ENCODE measurements at regions not wholly inside any gene's neighbourhood (a gene's known extent, or its start where the extent isn't known, plus 50 kb on each side); places are given as distances from the start of the nearest gene placed in this dataset.

DNA sequence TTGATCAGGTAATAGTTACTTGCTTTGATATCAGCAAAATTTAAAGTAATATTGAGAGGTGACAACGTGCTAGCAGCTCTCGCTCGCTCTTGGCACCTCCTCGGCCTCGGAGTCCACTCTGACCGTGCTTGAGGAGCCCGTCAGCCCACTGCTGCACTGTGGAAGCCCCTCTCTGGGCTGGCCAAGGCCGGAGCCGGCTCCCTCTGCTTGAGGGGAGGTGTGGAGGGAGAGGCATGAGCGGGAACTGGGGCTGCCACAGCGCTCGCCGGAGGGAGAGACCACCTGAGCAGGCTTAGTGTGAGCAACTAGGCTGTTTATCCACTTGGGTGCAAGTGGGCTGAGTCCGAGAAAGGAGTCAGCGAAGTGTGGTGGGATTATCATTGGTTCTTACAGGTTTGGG is 455.7 kb upstream of the PCDH7 start:
- TF ChIP-seq, protein P1, sequence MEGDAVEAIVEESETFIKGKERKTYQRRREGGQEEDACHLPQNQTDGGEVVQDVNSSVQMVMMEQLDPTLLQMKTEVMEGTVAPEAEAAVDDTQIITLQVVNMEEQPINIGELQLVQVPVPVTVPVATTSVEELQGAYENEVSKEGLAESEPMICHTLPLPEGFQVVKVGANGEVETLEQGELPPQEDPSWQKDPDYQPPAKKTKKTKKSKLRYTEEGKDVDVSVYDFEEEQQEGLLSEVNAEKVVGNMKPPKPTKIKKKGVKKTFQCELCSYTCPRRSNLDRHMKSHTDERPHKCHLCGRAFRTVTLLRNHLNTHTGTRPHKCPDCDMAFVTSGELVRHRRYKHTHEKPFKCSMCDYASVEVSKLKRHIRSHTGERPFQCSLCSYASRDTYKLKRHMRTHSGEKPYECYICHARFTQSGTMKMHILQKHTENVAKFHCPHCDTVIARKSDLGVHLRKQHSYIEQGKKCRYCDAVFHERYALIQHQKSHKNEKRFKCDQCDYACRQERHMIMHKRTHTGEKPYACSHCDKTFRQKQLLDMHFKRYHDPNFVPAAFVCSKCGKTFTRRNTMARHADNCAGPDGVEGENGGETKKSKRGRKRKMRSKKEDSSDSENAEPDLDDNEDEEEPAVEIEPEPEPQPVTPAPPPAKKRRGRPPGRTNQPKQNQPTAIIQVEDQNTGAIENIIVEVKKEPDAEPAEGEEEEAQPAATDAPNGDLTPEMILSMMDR (IDR thresholded peaks at IDR 0.05; ENCODE audit: extremely low read depth, low read depth, low read length) = no peak
- Histone ChIP-seq H3K27ac (ENCODE audit: low read depth, low read length) (no peak overlapping the region), H3K36me3 (ENCODE audit: insufficient read depth, low read length) (no peaks in the 10 kb centered on the region), H3K4me2 (ENCODE audit: insufficient read depth, low read length) (no peak overlapping the region), H3K4me3 (ENCODE audit: insufficient read depth, low read length) (no peak overlapping the region), H3K4me1 (ENCODE audit: insufficient read depth, low read length) (no peaks in the 10 kb centered on the region), H2AFZ (ENCODE audit: low read length) (no peak overlapping the region), H3K27me3 (ENCODE audit: insufficient read depth, low read length) (no peaks in the 10 kb centered on the region), H4K20me1 (ENCODE audit: insufficient read depth, low read length) (no peaks in the 10 kb centered on the region), H3K9me3 (ENCODE audit: low read depth, low read length) (no peaks in the 10 kb centered on the region), H3K79me2 (ENCODE audit: insufficient read depth, low read length) (no peaks in the 10 kb centered on the region)
- DNase-seq (ENCODE audit: insufficient read length, low spot score, missing footprints) = no peak

DNA sequence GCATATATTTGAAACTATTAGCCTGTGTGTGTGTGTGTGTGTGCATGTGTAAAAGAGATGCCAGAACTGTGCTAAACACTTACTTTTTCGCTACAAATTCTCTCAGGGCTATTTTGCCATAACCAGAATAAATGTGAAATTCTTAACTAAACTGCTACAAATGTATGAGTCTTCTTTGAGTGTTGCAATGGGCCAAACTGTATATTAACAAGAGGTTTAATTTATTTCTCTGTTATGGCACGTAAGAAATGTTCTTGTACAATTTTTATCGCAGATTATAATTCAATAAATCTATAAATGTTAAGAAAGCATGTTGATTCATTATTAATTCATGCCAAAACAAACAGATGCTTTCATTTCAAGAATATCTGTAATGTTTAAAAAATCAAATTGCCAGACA is 454.5 kb upstream of the PCDH7 start:
- H3K9me3 ChIP-seq (ENCODE audit: low read depth, low read length) = no peaks in the 10 kb centered on the region
- DNase-seq (ENCODE audit: insufficient read length, low spot score, missing footprints) = no peak
- H3K27me3 ChIP-seq (ENCODE audit: insufficient read depth, low read length) = no peaks in the 10 kb centered on the region
- TF ChIP-seq, protein P1 (IDR thresholded peaks at IDR 0.05; ENCODE audit: extremely low read depth, low read depth, low read length) = no peak
- no peak overlapping the region for H3K4me3 ChIP-seq (ENCODE audit: insufficient read depth, low read length)
- H4K20me1 ChIP-seq (ENCODE audit: insufficient read depth, low read length) = no peaks in the 10 kb centered on the region
- H3K4me2 ChIP-seq (ENCODE audit: insufficient read depth, low read length) = no peak overlapping the region
- no peak overlapping the region for H3K27ac ChIP-seq (ENCODE audit: low read depth, low read length)
- H2AFZ ChIP-seq (ENCODE audit: low read length) = no peak overlapping the region
- H3K4me1 ChIP-seq (ENCODE audit: insufficient read depth, low read length) = no peaks in the 10 kb centered on the region
- H3K79me2 ChIP-seq (ENCODE audit: insufficient read depth, low read length) = no peaks in the 10 kb centered on the region
- H3K36me3 ChIP-seq (ENCODE audit: insufficient read depth, low read length) = no peaks in the 10 kb centered on the region

DNA sequence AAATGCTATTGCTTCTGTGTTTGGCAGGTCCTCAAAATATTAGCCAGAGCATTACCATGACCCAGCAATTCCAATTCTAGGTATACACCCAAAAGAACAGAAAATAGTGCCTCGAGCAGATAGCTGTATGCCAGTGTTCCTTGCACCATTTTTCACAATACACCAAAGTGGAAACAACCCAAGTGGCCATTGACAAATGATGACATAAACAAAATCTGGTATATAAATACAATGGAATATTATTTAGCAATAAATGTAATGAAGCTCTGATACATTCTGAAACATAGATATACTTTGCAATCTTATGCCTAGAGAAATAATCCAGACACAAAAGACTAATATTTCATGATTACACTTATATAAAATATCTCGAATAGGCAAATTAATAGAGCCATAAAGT is 451.8 kb upstream of the PCDH7 start:
- Histone ChIP-seq H4K20me1 (ENCODE audit: insufficient read depth, low read length) (no peaks in the 10 kb centered on the region), H3K9me3 (ENCODE audit: low read depth, low read length) (no peaks in the 10 kb centered on the region), H3K4me1 (ENCODE audit: insufficient read depth, low read length) (no peaks in the 10 kb centered on the region), H3K4me3 (ENCODE audit: insufficient read depth, low read length) (no peak overlapping the region), H3K36me3 (ENCODE audit: insufficient read depth, low read length) (no peaks in the 10 kb centered on the region), H3K27ac (ENCODE audit: low read depth, low read length) (no peak overlapping the region), H3K4me2 (ENCODE audit: insufficient read depth, low read length) (no peak overlapping the region), H3K79me2 (ENCODE audit: insufficient read depth, low read length) (no peaks in the 10 kb centered on the region), H2AFZ (ENCODE audit: low read length) (no peak overlapping the region), H3K27me3 (ENCODE audit: insufficient read depth, low read length) (no peaks in the 10 kb centered on the region)
- DNase-seq (ENCODE audit: insufficient read length, low spot score, missing footprints) = no peak
- TF ChIP-seq, protein P1 (IDR thresholded peaks at IDR 0.05; ENCODE audit: extremely low read depth, low read depth, low read length) = no peak

DNA sequence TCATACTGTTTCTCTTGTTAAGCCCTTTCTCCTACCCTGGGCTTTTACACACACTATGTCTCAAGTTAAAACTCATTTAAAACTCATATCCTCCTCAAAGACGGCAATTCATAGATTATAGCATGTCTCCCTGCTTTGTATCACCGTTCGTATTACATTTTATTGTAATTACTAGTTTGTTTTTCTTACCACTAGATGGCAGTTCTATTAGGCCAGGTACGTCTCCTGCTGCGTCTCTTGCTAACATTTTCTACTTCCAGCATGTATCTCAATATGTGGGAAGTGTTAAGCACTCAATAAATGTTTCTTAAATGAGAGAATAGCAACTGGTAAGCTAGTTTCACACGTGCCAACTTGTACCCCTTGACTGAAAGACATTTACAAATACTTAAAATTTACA is 450.3 kb upstream of the PCDH7 start:
- TF ChIP-seq, protein P1 (IDR thresholded peaks at IDR 0.05; ENCODE audit: extremely low read depth, low read depth, low read length) = no peak
- no peaks in the 10 kb centered on the region for H3K36me3 ChIP-seq (ENCODE audit: insufficient read depth, low read length)
- H3K27me3 ChIP-seq (ENCODE audit: insufficient read depth, low read length) = no peaks in the 10 kb centered on the region
- H3K4me3 ChIP-seq (ENCODE audit: insufficient read depth, low read length) = no peak overlapping the region
- H3K79me2 ChIP-seq (ENCODE audit: insufficient read depth, low read length) = no peaks in the 10 kb centered on the region
- no peaks in the 10 kb centered on the region for H4K20me1 ChIP-seq (ENCODE audit: insufficient read depth, low read length)
- H3K9me3 ChIP-seq (ENCODE audit: low read depth, low read length) = no peaks in the 10 kb centered on the region
- no peak overlapping the region for H2AFZ ChIP-seq (ENCODE audit: low read length)
- no peak for DNase-seq (ENCODE audit: insufficient read length, low spot score, missing footprints)
- no peak overlapping the region for H3K4me2 ChIP-seq (ENCODE audit: insufficient read depth, low read length)
- H3K27ac ChIP-seq (ENCODE audit: low read depth, low read length) = no peak overlapping the region
- no peaks in the 10 kb centered on the region for H3K4me1 ChIP-seq (ENCODE audit: insufficient read depth, low read length)
